Activated T-cell treated with anti-CD3 and anti-CD28 coated beads, Interleukin-2, amount 50 U/mL, for 72 hours (primary cell): ENCODE measurements at regions not wholly inside any gene's neighbourhood (a gene's known extent, or its start where the extent isn't known, plus 50 kb on each side); places are given as distances from the start of the nearest gene placed in this dataset.
"Not testable (repeated sequence)": the region's sequence is repeated elsewhere in the genome, so short reads cannot be mapped to it uniquely, and the experiment has no call there.

Experiments
- ATAC-seq, 2 donors: fragments of 150-1000 bp; cut with Tn5 transposase; replicated peaks in 1 of 2; 2 replicates each; pipeline ENCODE4 v1.10.0; 2021; ENCODE audit warnings: moderate library complexity in 2 of 2, mild to moderate bottlenecking in 1 of 2
- DNase-seq, 2 donors: peaks; one replicate each; pipeline ENCODE4 v3.0.0; 2021 to 2022; ENCODE audit warnings: mixed read lengths in 1 of 2
- H3K27ac Mint-ChIP-seq: one replicate; pipeline ENCODE4 v1.8.0; 2022; ENCODE audit warnings: mild to moderate bottlenecking, moderate library complexity, mixed read lengths
- H3K27me3 Mint-ChIP-seq: one replicate; pipeline ENCODE4 v1.8.0; 2022; ENCODE audit warnings: low read depth, mixed read lengths
- H3K36me3 Mint-ChIP-seq, 2 donors: one replicate each; pipeline ENCODE4 v1.8.0; 2022; ENCODE audit warnings: mixed read lengths in 2 of 2, mild to moderate bottlenecking in 1 of 2; ENCODE audit not compliant: insufficient read depth in 2 of 2
- H3K4me1 Mint-ChIP-seq: one replicate; pipeline ENCODE4 v1.8.0; 2022; ENCODE audit warnings: low read depth, mixed read lengths
- H3K4me3 Mint-ChIP-seq, 2 donors: one replicate each; pipeline ENCODE4 v1.8.0; 2022; ENCODE audit warnings: mild to moderate bottlenecking in 2 of 2, mixed read lengths in 2 of 2, moderate library complexity in 2 of 2
- H3K9me3 Mint-ChIP-seq, 2 donors: one replicate each; pipeline ENCODE4 v1.8.0; 2022; ENCODE audit warnings: mixed read lengths in 2 of 2

GRCh38 chr5:44681906-44682305, 126.8 kb upstream of the MRPS30 start:
- Mint-ChIP-seq H3K36me3 (no peaks in the 10 kb centered on the region), H3K9me3 (peaks cover 2 to 4% of the 10 kb centered on the region in 2 donors), H3K27ac (no peak overlapping the region), H3K4me1 (no peaks in the 10 kb centered on the region), H3K27me3 (no peaks in the 10 kb centered on the region), H3K4me3 (no peak overlapping the region)
- no peak for DNase-seq
- no peak for ATAC-seq

- no peak overlapping the region for H3K4me3 Mint-ChIP-seq
- H3K27me3 Mint-ChIP-seq = no peaks in the 10 kb centered on the region
Observed at GRCh38 chr5:44679214-44679613, 129.5 kb upstream of the MRPS30 start.

GRCh38 chr5:44675296-44675695, 133.5 kb upstream of the MRPS30 start:
- Mint-ChIP-seq H3K4me3 (no peak overlapping the region), H3K27ac (no peak overlapping the region), H3K4me1 (no peaks in the 10 kb centered on the region), H3K9me3 (peaks cover 7 to 11% of the 10 kb centered on the region in 2 donors), H3K36me3 (no peaks in the 10 kb centered on the region), H3K27me3 (no peaks in the 10 kb centered on the region)
- DNase-seq (no peak), ATAC-seq (no peak)

More at GRCh38 chr5:44679214-44679613, 129.5 kb upstream of the MRPS30 start:
- no peak for DNase-seq
- H3K27ac Mint-ChIP-seq = no peak overlapping the region
- ATAC-seq = no peak
- H3K9me3 Mint-ChIP-seq = peaks cover 4% of the 10 kb centered on the region in 2 donors
- H3K36me3 Mint-ChIP-seq = no peaks in the 10 kb centered on the region
- no peaks in the 10 kb centered on the region for H3K4me1 Mint-ChIP-seq

- ATAC-seq = no peak
- Mint-ChIP-seq H3K4me3 (no peak overlapping the region), H3K27me3 (no peaks in the 10 kb centered on the region), H3K27ac (no peak overlapping the region), H3K9me3 (peaks cover 7 to 14% of the 10 kb centered on the region in 2 donors), H3K36me3 (no peaks in the 10 kb centered on the region), H3K4me1 (no peaks in the 10 kb centered on the region)
- no peak for DNase-seq
Observed at GRCh38 chr5:44674461-44674860, 134.3 kb upstream of the MRPS30 start.

- peaks cover 11 to 16% of the 10 kb centered on the region in 2 donors for H3K9me3 Mint-ChIP-seq
- not testable (repeated sequence) for H3K27me3 Mint-ChIP-seq, H3K27ac Mint-ChIP-seq, DNase-seq, ATAC-seq, H3K36me3 Mint-ChIP-seq, H3K4me1 Mint-ChIP-seq, H3K4me3 Mint-ChIP-seq
Observed at GRCh38 chr5:44668471-44668870, 140.3 kb upstream of the MRPS30 start.

- Mint-ChIP-seq H3K27me3 (no peaks in the 10 kb centered on the region), H3K4me1 (no peaks in the 10 kb centered on the region), H3K9me3 (peaks cover 13 to 19% of the 10 kb centered on the region in 2 donors), H3K36me3 (peaks cover 3 to 5% of the 10 kb centered on the region in 2 donors), H3K27ac (no peak overlapping the region), H3K4me3 (no peak overlapping the region)
- ATAC-seq = no peak
- DNase-seq = no peak
Observed at GRCh38 chr5:44665101-44665701, 143.5 kb upstream of the MRPS30 start.

- Mint-ChIP-seq H3K4me3 (no peak overlapping the region), H3K36me3 (peaks cover 3 to 5% of the 10 kb centered on the region in 2 donors), H3K27ac (no peak overlapping the region), H3K4me1 (no peaks in the 10 kb centered on the region), H3K9me3 (peaks cover 15 to 16% of the 10 kb centered on the region in 2 donors), H3K27me3 (no peaks in the 10 kb centered on the region)
- DNase-seq = no peak
- ATAC-seq = no peak
Observed at GRCh38 chr5:44664711-44665100, 144.0 kb upstream of the MRPS30 start.

- Mint-ChIP-seq H3K27me3 (no peaks in the 10 kb centered on the region), H3K36me3 (peaks cover 3 to 5% of the 10 kb centered on the region in 2 donors), H3K9me3 (peaks cover 15 to 17% of the 10 kb centered on the region in 2 donors), H3K4me1 (no peaks in the 10 kb centered on the region), H3K27ac (no peak overlapping the region), H3K4me3 (no peak overlapping the region)
- DNase-seq = no peak
- ATAC-seq = no peak
Observed at GRCh38 chr5:44663991-44664710, 144.6 kb upstream of the MRPS30 start.

- H3K4me3 Mint-ChIP-seq = no peak overlapping the region
- H3K27me3 Mint-ChIP-seq = no peaks in the 10 kb centered on the region
- ATAC-seq (no peak), DNase-seq (no peak)
- peaks cover 3 to 5% of the 10 kb centered on the region in 2 donors for H3K36me3 Mint-ChIP-seq
- H3K9me3 Mint-ChIP-seq = peaks cover 14 to 21% of the 10 kb centered on the region in 2 donors
- H3K4me1 Mint-ChIP-seq = no peaks in the 10 kb centered on the region
- no peak overlapping the region for H3K27ac Mint-ChIP-seq
Observed at GRCh38 chr5:44661851-44662250, 146.9 kb upstream of the MRPS30 start.

- Mint-ChIP-seq H3K4me1 (no peaks in the 10 kb centered on the region), H3K27me3 (no peaks in the 10 kb centered on the region), H3K4me3 (no peak overlapping the region), H3K27ac (no peak overlapping the region), H3K36me3 (peaks cover 3 to 4% of the 10 kb centered on the region in 2 donors), H3K9me3 (peaks cover 17 to 18% of the 10 kb centered on the region in 2 donors)
- no peak for DNase-seq
- ATAC-seq = no peak
Observed at GRCh38 chr5:44660251-44660650, 148.5 kb upstream of the MRPS30 start.

- Mint-ChIP-seq H3K27ac (no peak overlapping the region), H3K27me3 (no peaks in the 10 kb centered on the region)
Observed at GRCh38 chr5:44659334-44659733, 149.4 kb upstream of the MRPS30 start.

GRCh38 chr5:44652674-44653073, 156.1 kb upstream of the MRPS30 start:
- no peak overlapping the region for H3K27ac Mint-ChIP-seq
- H3K36me3 Mint-ChIP-seq = peaks cover 2 to 5% of the 10 kb centered on the region in 2 donors
- no peaks in the 10 kb centered on the region for H3K27me3 Mint-ChIP-seq
- no peak for DNase-seq
- no peak for ATAC-seq
- peaks cover 9% of the 10 kb centered on the region in 2 donors for H3K9me3 Mint-ChIP-seq
- no peaks in the 10 kb centered on the region for H3K4me1 Mint-ChIP-seq
- H3K4me3 Mint-ChIP-seq = no peak overlapping the region

More at GRCh38 chr5:44659334-44659733, 149.4 kb upstream of the MRPS30 start:
- DNase-seq (no peak), ATAC-seq (no peak)
- H3K9me3 Mint-ChIP-seq = peaks cover 18 to 23% of the 10 kb centered on the region in 2 donors
- H3K36me3 Mint-ChIP-seq = peaks cover 3 to 5% of the 10 kb centered on the region in 2 donors
- no peaks in the 10 kb centered on the region for H3K4me1 Mint-ChIP-seq
- no peak overlapping the region for H3K4me3 Mint-ChIP-seq

- Mint-ChIP-seq H3K36me3 (no peaks in the 10 kb centered on the region), H3K4me3 (no peak overlapping the region), H3K4me1 (no peaks in the 10 kb centered on the region), H3K27ac (no peak overlapping the region), H3K9me3 (no peaks in the 10 kb centered on the region), H3K27me3 (no peaks in the 10 kb centered on the region)
- ATAC-seq (no peak), DNase-seq (no peak)
Observed at GRCh38 chr5:44646016-44646415, 162.7 kb upstream of the MRPS30 start.
